Bronchial epithelial cell (primary cell): ENCODE measurements at regions not wholly inside any gene's neighbourhood (a gene's known extent, or its start where the extent isn't known, plus 50 kb on each side); places are given as distances from the start of the nearest gene placed in this dataset.

Source experiments
- DNase-seq: peaks from one replicate; pipeline ENCODE4 v3.0.0-alpha.2; 2010; ENCODE audit warnings: low read depth
- FAIRE-seq: peaks from 2 replicates; lab custom pipeline; 2011; peaks lifted over from hg19 to GRCh38; lab: Jason Lieb, UNC
- H3K27me3 ChIP-seq: 2 replicates; pipeline ENCODE4 v1.5.1; 2011; ENCODE audit warnings: low read length; ENCODE audit not compliant: control insufficient read depth, insufficient read depth
- H3K36me3 ChIP-seq: 2 replicates; pipeline ENCODE4 v1.5.1; 2011; ENCODE audit warnings: low read length; ENCODE audit not compliant: control insufficient read depth, insufficient read depth
- H3K4me3 ChIP-seq: 2 replicates; pipeline ENCODE4 v1.5.1; 2011; ENCODE audit warnings: mild to moderate bottlenecking, low read depth, low read length, control low read depth
- TF ChIP-seq, protein P1 (sequence below): IDR thresholded peaks from 2 replicates; pipeline ENCODE4 v1.5.1; 2011; ENCODE audit warnings: mild to moderate bottlenecking, moderate library complexity, low read length, control low read depth, inconsistent platforms; ENCODE audit not compliant: insufficient read depth, severe bottlenecking

DNA sequence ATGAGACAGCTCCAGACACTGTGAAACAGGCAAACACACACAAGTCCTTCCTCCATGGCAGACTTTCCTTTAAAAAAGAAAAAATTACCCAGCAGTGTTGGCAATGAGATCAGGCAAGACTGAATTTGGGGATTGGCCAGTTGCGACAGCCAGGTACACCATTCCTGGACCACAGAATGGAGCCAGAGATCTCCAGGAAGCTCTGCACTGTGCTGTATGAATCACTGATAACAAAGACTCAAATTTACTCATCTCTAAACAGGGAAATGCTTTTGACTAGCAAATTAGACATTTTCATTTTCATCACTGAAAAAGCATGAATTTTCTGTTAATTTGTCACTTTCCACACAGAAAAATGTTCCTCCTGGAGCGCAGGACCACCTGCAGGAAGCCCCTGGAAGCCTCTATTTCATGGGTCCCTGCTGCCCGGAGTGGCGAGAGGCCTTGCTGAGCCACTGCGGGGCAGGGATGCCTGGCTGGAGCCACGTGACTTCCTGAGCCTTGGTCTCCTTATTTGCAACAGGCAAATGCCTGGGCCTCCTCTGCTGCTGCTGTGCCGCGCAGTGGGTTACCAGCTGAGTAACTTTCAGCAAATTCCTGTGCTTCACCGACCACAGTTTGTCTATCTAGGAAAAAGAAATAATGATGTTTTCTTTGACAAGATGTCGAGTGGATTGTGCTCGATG, 185.9 kb upstream of the ZNF618 start:
- H3K36me3 ChIP-seq = no peaks in the 10 kb centered on the region
- no peak overlapping the region for H3K4me3 ChIP-seq
- TF ChIP-seq, protein P1, sequence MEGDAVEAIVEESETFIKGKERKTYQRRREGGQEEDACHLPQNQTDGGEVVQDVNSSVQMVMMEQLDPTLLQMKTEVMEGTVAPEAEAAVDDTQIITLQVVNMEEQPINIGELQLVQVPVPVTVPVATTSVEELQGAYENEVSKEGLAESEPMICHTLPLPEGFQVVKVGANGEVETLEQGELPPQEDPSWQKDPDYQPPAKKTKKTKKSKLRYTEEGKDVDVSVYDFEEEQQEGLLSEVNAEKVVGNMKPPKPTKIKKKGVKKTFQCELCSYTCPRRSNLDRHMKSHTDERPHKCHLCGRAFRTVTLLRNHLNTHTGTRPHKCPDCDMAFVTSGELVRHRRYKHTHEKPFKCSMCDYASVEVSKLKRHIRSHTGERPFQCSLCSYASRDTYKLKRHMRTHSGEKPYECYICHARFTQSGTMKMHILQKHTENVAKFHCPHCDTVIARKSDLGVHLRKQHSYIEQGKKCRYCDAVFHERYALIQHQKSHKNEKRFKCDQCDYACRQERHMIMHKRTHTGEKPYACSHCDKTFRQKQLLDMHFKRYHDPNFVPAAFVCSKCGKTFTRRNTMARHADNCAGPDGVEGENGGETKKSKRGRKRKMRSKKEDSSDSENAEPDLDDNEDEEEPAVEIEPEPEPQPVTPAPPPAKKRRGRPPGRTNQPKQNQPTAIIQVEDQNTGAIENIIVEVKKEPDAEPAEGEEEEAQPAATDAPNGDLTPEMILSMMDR = no peak
- peaks cover 23% of the 10 kb centered on the region for H3K27me3 ChIP-seq
- peak; percentile 37 for DNase-seq
- no peak for FAIRE-seq

DNA sequence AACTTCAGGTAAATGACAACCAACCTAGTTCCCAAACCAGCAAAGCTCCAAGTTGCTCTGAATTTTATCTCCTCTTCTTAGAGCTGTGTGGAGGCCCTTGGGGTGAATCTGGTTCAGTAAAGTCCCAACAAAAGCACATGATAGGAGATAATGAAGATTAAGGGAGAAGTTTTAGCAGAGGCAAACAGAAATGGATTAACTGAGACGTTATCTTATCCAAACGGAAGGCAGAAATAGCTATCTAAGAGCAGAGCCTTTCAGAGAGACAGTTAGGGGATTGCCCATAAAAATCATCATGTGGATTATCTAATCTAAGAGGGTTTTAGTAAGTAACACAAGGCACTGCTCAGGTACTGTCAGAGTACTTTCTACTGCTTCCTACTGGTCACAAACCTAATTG, 183.9 kb upstream of the ZNF618 start:
- FAIRE-seq (no peak), DNase-seq (no peak)
- Histone ChIP-seq H3K36me3 (no peaks in the 10 kb centered on the region), H3K27me3 (peaks cover 18% of the 10 kb centered on the region), H3K4me3 (no peak overlapping the region)
- TF ChIP-seq, protein P1 = no peak

DNA sequence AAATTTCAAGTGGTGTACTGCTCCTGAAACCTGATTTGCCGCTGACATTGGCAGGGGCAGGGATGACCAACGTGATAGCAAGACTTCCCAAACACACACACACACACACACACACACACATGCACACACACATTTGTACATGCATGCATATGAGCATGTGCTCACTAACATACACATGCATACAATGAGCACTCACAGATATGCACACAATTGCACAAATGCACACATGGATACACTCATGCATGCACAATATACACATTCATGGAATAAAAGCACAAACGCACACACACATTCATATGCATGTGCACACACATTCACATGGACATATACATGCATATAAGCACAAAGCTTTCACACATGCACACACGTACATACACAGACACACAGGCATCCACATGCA, 181.2 kb upstream of the ZNF618 start:
- DNase-seq = no peak
- TF ChIP-seq, protein P1 = no peak
- FAIRE-seq = no peak
- Histone ChIP-seq H3K4me3 (no peak overlapping the region), H3K27me3 (no peaks in the 10 kb centered on the region), H3K36me3 (no peaks in the 10 kb centered on the region)

DNA sequence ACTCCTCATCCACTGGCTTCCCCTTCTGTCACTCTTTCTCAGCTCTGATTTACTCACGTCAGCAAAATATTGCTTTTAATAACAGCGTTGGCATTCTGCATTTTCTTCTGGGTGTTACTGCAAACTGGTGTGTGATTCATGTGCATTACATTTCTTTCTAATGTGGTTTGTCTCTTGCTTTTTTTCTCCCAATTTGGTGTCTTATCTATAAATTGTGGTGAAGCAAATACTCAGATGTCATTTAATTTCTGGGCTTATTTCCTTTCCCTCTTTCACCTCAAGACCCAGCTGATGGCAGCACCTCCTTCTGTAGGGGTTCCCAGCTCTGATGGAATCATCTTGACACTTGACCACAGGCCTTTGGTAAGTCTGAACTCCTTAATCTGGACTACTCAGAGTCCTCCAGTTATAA, 180.7 kb upstream of the ZNF618 start:
- FAIRE-seq = no peak
- H3K4me3 ChIP-seq = no peak overlapping the region
- TF ChIP-seq, protein P1 = no peak

DNA sequence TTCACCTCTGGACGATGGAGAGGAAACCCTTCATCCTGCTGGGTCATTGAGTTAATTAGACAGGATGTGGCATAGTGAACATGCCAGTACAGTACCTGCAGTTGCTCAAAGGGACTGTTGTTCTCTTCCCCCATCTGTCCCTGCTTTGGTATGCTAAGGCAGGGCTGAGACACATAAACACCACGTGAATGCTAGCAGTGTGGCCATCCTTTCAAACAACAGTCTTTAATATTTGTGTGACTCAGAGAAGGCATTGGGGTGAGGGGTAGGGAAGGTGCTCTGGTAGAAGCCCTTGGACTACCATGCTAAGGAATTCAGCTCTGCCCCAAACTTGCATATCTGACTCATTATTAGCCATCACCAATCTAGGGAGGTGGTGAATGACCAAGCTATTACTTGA, 180.2 kb upstream of the ZNF618 start:
- no peak overlapping the region for H3K4me3 ChIP-seq
- FAIRE-seq (no peak), DNase-seq (peak; percentile 72)
- H3K36me3 ChIP-seq = no peaks in the 10 kb centered on the region
- no peaks in the 10 kb centered on the region for H3K27me3 ChIP-seq
- TF ChIP-seq, protein P1 = no peak

More for the DNA sequence above, 180.7 kb upstream of the ZNF618 start:
- DNase-seq = no peak
- Histone ChIP-seq H3K27me3 (no peaks in the 10 kb centered on the region), H3K36me3 (no peaks in the 10 kb centered on the region)
